GM12874 (cell line): ENCODE measurements at regions not wholly inside any gene's neighbourhood (a gene's known extent, or its start where the extent isn't known, plus 50 kb on each side); places are given as distances from the start of the nearest gene placed in this dataset.

Experiments used
- TF ChIP-seq, protein P1 (sequence below): IDR thresholded peaks from 2 replicates; pipeline ENCODE4 v1.5.1; 2011; ENCODE audit warnings: low read depth, mild to moderate bottlenecking, control low read depth, low read length, moderate library complexity; ENCODE audit not compliant: insufficient read depth

DNA sequence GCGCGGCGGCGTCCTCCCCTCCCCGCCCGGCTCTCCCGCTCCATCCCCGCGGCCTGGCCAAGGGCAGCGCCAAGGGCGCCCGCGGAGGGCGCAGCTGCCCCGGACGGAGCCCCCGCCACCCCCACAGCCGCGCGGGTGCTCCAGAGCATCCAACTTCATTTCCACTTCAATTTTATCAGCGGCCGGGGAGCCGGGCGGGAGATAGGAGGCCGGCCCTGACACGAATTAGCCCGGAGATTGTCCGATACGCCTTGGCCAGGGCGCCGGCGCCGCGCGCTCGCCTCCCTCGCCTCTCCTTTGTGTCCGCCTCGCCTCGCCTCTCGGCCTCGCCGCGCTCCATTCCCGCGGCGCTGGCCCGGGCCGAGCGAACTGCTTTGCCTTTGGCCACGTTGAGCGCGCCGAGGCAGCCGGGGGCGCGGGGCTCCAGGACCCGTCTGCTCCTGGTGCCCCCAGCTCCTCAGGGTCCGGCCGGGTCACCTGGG, 129.1 kb upstream of the LHX1 start:
- TF ChIP-seq, protein P1, sequence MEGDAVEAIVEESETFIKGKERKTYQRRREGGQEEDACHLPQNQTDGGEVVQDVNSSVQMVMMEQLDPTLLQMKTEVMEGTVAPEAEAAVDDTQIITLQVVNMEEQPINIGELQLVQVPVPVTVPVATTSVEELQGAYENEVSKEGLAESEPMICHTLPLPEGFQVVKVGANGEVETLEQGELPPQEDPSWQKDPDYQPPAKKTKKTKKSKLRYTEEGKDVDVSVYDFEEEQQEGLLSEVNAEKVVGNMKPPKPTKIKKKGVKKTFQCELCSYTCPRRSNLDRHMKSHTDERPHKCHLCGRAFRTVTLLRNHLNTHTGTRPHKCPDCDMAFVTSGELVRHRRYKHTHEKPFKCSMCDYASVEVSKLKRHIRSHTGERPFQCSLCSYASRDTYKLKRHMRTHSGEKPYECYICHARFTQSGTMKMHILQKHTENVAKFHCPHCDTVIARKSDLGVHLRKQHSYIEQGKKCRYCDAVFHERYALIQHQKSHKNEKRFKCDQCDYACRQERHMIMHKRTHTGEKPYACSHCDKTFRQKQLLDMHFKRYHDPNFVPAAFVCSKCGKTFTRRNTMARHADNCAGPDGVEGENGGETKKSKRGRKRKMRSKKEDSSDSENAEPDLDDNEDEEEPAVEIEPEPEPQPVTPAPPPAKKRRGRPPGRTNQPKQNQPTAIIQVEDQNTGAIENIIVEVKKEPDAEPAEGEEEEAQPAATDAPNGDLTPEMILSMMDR, result no peak

DNA sequence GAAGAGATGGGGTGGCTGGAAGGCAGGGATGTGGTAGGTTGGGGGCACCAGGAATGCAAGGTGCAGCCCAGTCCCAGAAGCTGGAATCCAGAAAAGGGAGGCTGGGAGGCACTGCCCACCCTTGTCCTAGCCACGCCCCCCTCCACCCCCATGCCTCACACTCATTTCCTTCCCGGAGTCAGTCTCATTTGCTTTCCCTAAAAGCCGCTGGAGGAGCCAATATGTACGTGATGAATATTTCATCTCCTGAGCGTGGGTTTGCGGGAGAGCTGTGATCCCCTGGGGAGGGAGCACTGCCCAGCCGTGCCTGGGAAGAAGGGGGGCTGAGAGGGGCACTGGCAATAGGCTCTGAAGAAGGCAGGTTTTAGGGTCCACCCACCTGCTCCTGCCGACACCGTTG, 124.5 kb upstream of the LHX1 start:
- TF ChIP-seq, protein P1, result no peak

GRCh38 chr17:36813357-36813756, 123.9 kb upstream of the LHX1 start:
- TF ChIP-seq, protein P1, result no peak

DNA sequence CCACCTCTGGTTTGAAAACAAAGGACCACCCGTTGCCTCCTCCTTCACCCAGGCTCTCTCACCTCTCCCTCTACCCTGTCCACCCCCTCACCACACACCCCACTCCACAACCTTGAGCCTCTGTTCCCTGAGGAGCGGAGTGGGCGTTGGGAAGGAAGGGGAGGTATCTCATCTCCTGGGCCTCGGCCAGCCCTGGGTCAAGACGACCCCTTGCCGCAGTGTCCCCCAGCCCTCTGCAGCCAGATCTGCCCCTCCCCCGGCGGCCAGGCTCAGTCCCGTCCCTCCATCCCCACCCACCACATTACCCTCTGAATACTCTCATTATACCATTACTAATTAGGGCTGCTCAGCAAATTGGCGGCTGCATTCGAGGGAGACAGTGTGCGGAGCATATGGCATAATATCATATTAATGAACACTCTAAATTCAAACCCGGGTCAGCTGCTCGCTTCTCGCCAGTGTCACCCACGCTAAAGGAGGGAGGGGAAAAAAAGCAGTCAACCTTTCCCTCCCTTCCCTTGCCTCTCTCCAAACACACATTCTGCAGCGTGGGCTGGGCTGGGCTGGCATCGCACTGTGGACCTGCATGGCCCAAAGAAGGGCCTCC, 123.2 kb upstream of the LHX1 start:
- TF ChIP-seq, protein P1, result no peak

GRCh38 chr17:36814958-36815357, 122.3 kb upstream of the LHX1 start:
- TF ChIP-seq, protein P1, result no peak

- TF ChIP-seq, protein P1, result no peak
Measured at GRCh38 chr17:36816214-36816906, 120.9 kb upstream of the LHX1 start.

GRCh38 chr17:36816907-36817288, 120.4 kb upstream of the LHX1 start:
- TF ChIP-seq, protein P1, result no peak
